OCI-LY1 (cell line): ENCODE measurements at regions not wholly inside any gene's neighbourhood (a gene's known extent, or its start where the extent isn't known, plus 50 kb on each side); places are given as distances from the start of the nearest gene placed in this dataset.

ENCODE experiments used
- CTCF ChIP-seq: fragments of 200-600 bp; sonication (generic), shearing (Covaris generic); IDR thresholded peaks from 2 replicates; pipeline ENCODE4 v1.5.1; 2017; ENCODE audit warnings: mild to moderate bottlenecking, antibody characterized with exemption, low read length, moderate library complexity, mixed read lengths
- EZH2 ChIP-seq: fragments of 200-600 bp; sonication (generic), shearing (Covaris generic); IDR thresholded peaks from 2 replicates; pipeline ENCODE4 v1.8.0; 2017; ENCODE audit warnings: borderline replicate concordance, mixed run types, mild to moderate bottlenecking, antibody characterized with exemption, low read length, moderate library complexity, mixed read lengths

GRCh38 chr10:124285587-124286527, 132.9 kb downstream of the OAT start:
- no peak for TF ChIP-seq CTCF
- no peak for TF ChIP-seq EZH2
